ENCODE measurements at regions not wholly inside any gene's neighbourhood (a gene's known extent, or its start where the extent isn't known, plus 50 kb on each side); places are given as distances from the start of the nearest gene placed in this dataset.
"Not testable (repeated sequence)": the region's sequence is repeated elsewhere in the genome, so short reads cannot be mapped to it uniquely, and the experiment has no call there.

DNA sequence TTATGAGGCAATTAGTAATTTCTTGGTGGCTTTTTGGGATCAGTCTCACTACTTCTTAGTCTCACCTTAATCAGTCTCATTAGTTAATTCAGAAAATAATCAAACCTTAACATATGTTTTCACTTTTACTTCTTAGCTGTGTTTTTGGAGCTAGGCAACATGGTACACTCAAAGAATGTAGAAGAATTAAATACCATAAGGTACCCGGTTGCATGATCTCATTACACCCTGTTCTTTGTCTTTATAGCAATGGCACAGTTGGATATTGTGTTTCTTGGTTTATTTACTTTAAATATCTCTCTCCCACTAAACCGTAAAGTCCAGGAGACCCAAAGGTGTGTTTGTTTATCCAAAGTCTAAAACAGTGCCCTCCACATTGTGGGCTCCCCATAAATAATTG is 132.3 kb downstream of the TNFSF18 start:
- no peak for DNase-seq (ENCODE audit: low read depth)

DNA sequence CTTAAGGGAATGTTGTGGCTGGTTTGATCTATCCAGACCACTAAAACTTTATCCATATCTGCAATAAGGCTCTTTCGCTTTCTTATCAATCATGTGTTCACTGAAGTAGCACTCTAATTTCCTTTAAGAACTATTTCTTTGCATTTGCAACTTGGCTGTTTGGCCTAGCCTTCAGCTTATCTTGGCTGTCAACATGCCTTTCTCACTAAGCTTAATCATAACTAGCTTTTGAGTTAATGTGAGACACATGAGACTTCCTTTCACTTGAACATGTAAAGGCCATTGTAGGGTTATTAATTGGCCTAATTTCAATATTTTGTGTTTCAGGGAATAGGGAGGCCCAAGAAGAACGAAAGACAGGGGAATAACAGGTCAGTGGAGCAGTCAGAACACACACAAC is 124.7 kb downstream of the TNFSF18 start:
- DNase-seq (ENCODE audit: low read depth): no peak

DNA sequence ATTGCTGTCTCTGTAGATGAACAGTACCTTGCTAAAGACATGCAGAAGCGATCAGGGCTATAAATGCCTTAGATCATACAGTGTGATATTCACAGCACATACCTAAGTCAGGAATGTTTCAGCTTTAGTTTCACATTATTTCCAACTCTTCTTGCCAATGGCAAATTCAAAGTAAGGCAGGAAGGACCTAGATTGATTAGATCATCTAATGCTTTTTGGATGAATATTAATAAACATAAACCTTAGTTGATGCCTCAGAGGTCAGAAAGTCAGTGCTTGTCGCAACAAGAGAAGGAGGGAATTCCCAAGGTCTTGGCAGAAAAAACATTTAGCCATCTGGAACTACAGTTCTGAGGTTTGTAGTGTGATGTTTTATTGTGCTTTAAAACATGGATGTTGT is 122.3 kb downstream of the TNFSF18 start:
- DNase-seq (ENCODE audit: low read depth): no peak

DNA sequence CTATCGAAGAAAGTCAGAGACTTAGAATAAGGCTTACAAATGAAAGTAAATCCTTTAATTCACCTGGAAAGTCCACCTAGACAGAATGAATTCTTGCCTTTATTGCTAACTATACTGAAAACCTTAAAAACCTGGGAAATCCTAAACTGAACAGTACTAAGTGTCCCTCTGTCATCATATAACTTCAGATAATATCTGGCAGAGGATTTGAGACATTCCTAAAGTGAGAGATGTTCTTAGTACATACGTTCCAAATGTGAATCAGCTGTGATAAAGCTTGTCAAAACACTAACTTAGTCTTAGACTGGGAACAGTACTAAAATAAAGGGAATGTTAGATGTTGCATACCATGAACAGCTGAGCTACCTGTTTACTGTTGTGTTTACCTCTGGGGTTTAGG is 121.7 kb downstream of the TNFSF18 start:
- no peak for DNase-seq (ENCODE audit: low read depth)

DNA sequence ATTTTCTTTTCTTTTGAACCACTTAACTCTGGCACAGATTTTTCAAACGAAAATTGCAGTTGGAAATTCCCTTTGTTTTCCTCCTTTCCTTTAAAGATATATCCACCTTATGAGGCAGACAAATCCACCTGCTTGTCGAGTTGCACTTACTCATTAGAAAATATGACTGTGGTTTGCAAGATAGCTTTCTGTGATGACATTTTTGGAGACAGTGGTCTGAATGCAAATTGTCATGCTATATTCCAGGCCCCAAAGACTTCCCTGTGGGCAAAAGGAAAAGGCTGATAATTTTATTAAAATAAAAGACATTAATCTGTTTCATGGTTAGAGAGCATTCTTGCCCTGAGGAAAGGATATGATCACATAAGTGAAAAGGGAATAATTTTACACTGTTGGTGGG is 120.6 kb downstream of the TNFSF18 start:
- no peak for DNase-seq (ENCODE audit: low read depth)

DNA sequence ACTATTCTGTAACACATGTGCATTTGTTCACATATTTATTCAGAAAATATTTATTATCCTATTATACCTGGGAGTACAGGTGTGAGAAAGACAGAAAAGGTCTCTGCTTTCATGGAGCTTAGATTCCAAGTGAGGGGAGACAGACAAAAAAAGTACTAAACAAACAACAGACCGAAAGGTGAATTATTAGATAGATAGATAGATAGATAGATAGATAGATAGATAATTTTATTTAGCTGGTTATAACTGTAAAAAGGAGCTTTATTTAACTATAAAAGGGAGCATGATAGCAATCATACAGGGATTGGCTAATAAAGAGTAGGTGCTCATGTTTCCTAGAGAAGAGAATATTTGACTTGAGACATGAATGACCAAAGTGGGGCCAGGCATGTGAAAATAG is 119.4 kb downstream of the TNFSF18 start:
- no peak for DNase-seq (ENCODE audit: low read depth)

DNA sequence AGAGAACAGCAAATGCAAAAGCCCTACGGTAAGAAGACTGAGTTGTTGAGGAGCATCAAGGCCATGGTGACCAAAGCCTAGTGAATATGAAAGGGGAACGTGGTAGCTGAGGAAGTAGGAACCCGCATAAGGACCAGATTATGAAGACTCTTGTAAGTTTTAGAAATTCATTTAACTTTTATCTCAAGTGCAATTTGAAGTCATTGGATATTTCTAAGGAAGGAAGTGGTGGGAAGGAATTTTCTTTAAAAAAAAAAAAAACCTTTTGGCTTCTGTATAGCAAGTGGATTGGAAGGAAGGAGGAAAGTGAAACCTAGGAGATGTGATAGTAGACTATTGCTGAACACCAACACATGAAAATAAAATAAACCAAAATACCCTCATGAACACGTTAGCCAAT is 119.0 kb downstream of the TNFSF18 start:
- no peak for DNase-seq (ENCODE audit: low read depth)

DNA sequence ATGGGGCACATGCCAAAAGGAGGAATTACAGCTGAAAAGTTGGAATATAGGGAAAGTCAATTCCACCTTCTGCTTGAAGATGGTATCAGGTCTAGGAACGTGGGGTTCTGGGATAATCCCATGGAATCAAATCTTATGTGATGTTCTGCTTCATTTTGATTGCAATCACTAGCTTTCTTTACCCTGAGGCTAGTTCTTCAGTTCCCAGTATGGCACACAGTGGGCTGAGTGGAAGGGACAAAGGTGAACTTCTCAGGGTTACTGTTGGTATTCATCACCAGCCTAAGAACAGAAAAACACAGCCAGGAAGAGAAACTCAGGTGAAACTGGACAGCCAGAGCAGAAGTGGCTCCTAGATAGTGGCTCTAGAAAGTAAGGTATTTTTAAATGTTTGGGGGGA is 117.8 kb downstream of the TNFSF18 start:
- DNase-seq (ENCODE audit: low read depth): no peak

DNA sequence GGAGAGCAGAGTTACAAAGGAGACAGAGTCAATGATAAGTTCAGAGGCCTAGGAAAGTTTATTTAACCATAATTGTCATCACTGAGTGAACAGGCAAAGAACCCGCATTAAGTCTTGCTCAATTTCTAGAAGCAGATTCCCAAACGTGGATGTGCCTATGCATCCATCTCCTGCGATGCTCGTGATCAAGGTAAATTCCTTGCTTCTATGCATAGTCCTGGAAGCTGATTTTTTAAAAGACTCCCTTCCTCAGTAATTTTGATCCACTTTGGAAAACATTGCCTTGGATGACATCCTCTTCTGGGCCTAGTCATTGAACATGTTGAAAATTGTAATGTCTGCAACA is 116.4 kb downstream of the TNFSF18 start:
- DNase-seq (ENCODE audit: low read depth): no peak

DNA sequence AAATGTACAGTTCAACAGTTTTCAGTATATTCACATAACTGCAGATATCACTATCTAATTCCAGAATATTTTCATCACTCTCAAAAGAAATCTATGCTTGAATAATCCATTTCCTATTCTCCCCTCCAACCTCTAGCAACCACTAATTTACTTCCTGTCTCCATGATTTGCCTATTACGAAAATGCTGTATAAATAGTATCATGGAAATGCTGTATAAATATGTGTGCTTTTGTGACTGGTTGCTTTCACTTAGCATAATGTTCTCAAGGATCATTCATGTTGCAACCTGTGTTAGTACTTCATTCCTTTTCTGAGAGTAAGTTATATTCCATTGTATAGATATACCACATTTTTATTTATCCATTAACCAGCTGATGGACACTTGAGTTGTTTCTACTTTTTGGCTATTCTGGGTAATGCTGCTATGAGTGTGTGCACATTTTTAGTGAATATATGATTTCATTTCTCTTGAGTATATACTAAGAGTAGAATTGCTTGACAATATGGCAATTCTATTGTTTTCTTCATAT is 115.6 kb downstream of the TNFSF18 start:
- no peak for DNase-seq (ENCODE audit: low read depth)

DNA sequence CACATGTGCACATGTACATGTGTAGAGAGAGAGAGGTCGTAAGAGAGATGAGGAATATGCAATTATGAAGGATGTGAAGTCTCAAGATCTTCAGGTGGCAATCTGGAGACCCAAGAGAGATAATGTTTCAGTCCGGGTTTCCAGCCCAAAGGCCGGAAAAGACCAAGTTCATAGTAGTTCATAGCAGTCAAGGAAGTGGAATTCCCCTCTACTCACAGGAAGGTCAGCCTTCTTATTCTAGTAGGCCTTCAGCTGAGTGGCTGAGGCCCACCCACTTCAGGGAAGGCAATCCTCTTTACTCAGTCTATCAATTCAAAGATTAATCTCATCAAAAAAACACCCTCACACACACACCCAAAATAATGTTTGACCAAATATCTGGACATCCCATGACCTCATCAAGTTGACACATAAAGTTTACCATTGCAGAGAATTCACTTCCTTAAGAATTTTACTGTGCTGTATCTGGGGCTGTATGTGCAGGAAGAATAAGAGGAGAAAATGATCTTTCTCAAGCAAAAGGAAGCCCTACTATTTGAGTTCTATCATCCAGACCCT is 114.6 kb downstream of the TNFSF18 start:
- no peak for DNase-seq (ENCODE audit: low read depth)

DNA sequence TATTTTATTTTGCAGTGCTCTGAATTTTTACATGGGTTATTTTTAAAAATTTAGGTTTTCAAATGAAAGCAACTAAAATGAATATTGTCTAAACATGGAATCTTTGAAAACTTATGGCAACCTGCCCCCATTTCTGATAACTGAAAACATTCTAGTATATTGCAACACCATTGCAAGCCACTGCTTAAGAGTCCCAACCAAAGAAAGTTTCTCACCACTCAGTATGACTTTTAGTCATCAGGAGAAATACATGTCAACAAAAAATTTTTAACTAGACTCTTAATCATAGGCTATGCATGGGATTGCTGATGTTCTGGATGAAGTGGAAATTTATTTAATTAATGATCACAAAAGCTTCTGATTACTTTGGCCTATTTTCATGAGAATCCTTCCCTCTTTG is 112.1 kb downstream of the TNFSF18 start:
- DNase-seq (ENCODE audit: low read depth): no peak

DNA sequence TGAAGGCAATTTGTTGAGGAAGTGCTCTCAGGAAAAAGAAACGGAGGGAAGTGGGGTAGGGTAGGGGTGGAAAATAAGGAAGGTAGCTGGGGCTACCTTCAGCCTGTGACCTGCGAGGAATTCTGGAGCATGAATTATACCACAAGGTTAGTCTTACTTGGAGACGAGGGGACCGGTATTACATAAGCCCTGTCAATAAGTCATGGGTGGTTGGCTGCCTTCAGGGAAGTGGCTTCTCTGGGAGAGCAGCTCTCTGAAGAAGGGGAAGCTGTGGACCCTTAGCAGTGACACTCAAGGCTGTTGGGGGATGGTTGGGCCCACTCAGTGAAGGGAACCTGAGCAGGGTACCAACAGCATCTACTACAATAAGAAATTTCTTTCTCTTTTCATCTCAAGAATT is 111.3 kb downstream of the TNFSF18 start:
- no peak for DNase-seq (ENCODE audit: low read depth)

DNA sequence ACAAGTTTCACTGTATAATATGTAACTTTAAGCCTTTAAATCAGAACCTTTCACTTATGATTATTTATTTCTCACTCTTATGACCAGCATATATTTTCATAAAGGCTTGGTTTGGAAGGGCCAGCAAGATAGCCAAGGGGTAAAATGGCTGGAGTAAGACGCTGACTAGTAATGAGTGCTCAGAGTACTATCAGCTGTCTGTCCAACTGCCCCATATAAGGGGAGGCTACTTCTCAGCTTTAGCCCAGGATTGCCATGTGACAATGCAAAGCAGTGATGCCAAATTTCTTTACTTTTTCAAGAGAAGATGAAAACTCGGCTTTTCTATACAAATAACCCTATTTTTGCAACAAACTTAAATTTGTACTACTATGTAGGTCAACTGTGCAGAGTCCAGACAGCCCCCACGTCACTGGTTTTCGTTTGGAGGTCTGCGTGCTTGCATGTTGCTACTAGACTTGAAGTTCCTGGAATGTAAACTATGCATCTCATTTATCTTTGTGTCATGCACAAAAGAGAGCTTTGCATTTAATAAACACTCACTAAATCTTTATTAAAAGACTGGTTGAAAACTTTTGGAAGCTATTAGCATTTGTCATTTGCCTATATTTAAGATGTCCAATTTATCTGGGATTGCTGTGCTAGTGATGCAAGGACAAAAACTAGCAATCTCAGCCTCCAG is 110.4 kb downstream of the TNFSF18 start:
- DNase-seq (ENCODE audit: low read depth): no peak

DNA sequence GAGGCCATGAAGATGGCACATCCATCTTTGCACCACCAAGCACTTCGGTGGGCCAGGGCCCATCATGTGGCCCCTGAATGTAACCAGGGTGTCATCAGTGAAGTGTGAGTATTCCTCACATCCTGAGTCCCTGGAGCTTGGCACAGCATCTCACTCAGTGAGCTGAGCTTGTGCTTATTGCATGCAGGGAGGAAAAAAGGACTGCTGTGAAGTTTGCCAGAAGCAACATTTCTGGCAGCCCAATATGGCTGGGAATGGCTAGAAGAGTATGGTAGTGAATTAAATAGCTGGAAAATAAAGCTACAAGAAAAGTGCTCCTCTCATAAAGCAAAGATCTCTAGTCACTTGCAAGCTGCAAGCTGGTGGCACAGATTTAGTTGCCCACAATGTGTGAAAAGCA is 109.3 kb downstream of the TNFSF18 start:
- no peak for DNase-seq (ENCODE audit: low read depth)

DNA sequence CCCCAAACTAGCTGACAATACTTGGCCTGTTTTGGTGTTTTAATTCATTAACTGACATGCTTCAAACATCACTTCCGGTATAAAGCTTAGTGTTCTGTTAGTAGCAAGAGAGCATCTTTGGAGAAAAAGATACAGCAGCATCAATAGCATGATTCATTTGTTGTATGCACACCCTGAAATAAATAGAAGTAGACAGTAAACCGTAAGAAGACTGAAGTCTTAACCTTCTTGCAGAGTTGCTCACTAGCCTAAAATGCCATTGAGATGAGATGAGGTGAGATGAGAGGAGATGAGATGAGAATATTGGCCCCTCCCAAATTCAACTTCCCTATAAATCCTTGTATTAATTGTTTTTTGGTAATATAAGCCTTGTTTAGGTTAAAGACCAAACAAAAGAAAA is 108.8 kb downstream of the TNFSF18 start:
- DNase-seq (ENCODE audit: low read depth): no peak

DNA sequence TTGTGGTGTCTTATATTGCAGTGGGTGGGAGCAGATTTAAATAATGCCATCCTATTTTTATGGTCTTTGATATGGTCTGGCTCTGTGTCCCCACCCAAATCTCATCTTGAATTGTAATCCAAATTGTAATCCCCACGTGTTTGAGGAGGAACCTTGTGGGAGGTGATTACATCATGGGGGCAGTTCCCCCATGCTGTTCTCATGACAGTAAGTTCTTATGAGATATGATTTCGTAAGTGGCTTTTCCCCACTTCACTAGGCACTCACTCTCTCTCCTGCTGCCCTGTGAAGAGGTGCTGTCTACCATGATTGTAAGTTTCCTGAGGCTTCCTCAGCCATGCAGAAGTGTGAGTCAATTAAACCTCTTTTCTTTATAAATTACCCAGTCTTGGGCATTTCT is 107.6 kb downstream of the TNFSF18 start:
- DNase-seq (ENCODE audit: low read depth): not testable (repeated sequence)

DNA sequence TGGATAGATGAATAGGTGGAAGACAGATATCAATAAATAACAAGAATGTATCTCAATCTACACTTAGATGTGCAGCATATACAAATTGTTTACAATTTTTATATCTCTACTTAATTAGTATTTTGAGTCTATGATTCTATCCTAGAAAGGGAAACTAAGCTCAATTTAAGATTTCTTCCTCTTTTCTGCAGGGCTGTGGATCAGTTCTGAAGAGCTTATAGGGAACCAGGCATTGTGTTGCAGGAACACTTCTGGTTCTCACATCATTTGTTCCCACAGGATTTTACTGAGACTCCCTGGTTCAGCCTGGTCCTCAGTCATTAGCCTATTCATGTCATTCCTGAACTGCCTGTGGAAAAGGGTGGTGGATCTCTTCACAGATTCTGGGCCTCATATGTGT is 105.8 kb downstream of the TNFSF18 start:
- DNase-seq (ENCODE audit: low read depth): no peak

DNA sequence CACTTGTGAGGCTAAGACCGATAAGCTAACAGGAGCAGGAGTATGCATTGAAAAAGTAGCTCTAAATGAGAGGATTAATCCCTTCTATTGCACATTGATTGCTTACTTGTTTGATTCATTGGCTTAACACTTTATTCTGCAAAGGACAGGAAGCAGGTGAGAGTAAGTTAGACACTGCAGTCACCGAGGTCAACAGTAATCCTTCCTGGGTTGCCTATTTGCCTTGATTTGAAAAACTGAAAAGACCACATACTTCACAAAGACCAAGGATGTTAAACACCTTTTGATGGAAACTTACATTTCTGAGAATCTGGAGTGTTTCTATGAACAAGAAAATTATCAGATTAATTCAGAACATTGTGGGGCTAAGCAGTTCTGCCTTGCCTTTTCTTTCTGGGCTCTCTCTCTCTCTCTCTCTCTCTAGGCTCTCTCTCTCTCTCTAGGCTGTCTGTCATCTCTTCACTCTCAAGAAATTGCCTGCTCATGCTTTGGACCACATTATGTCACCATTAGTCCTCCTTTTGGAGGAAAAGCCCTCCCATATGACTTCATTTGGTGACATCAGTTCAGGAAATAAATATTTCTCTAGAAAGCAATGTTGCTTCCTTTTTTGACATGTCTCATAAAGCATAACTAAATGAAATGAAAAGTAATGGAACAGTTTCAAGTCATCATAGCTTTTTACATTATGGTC is 103.8 kb downstream of the TNFSF18 start:
- DNase-seq (ENCODE audit: low read depth): no peak

DNA sequence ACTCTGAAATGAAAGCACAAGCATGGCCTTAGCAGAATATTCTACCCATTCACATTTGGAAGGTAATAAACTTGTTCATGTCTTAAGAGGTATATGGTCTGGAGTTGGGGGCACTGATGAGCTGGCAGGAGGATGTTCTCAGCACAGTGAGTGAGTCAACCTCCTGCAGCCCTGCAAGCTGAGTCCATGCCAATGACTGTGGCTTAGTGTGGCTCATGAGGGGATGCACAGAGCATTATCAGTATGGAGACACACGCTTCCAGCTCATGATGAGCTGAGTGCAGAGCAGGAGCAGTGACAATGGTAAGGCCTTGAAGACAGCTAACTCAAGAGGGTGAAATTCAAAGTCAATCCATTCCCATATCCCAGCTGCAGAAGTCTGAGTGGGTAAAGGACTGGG is 102.3 kb downstream of the TNFSF18 start:
- DNase-seq (ENCODE audit: low read depth): peak; percentile 7

DNA sequence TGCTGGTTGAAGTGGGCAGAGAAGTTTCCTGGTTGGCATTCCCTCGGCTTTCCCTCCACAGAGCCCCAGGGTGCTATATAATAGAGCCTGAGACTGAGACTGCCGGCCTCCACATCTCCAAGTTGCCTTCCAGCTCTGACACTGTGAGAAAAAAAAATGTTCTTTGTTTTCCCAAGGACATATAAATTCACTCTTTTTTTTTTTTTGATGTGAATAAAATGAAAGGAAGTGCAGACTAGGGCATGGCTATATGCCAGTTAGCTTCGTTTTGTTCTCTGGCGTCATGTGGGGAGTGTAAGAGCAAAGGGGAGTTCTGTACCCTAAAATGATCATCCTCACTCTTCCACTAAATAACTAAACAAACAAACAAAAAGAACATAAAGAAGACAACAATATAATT is 101.6 kb downstream of the TNFSF18 start:
- DNase-seq (ENCODE audit: low read depth): no peak

DNA sequence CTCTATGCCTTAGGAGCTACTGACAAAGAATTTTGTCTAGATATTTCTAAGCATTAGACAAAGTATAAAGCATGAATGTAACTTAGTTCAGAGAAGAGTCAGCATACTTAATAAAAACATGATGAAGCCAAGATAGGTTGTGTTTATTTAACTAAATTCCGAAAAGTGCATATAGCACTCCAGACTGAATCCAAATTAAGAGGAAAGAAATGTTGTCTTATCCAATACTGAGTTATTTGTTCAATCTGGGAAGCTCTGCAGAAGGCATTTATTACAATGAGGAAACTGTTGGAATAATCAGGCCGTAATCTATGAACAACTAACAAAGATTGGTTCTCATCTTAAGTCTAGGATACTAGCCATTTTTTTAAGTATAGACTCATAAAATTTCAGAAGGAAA is 100.2 kb downstream of the TNFSF18 start:
- no peak for DNase-seq (ENCODE audit: low read depth)

DNA sequence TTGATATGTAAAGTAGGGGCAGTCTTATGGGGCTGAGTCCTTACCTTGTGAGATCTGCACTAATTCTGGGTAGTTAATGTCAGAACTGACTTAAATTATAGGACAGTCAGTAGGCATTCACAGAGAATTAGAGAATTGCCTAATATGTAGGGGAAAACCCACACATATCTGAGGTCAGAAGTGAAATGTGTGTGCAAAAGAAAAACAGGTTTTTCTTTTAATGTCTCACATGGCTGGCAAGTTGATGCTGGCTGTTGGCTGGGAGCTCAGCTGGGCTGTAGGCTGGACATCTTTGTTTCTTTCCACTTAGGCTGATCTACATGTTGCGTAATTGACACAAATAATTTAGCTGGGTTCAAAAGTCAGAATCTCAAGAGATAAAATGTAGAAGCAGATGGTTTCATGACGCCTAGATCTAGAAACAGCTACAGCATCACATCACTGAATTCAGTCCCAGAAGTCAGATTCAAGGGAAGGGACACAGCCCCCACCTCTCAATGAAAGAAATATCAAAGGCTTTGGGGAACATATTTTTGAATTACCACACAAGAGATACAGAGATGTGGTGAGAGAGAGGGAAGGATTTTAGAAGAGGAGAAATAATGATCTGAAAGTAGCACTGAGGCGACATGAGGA is 98.9 kb downstream of the TNFSF18 start:
- DNase-seq (ENCODE audit: low read depth): no peak
